Activated T-helper 2 cell treated with anti-CD3 and anti-CD28 coated beads, Interferon-gamma antibody, Interleukin-2, Interleukin-4, amounts not matched to agents 10 μg/mL and 5 μg/mL and 100 μg/mL, durations not matched to agents 14 hours and 24 hours and 36 hours (primary cell): ENCODE measurements at regions not wholly inside any gene's neighbourhood (a gene's known extent, or its start where the extent isn't known, plus 50 kb on each side); places are given as distances from the start of the nearest gene placed in this dataset.

Experiments used
- DNase-seq: peaks from one replicate; pipeline ENCODE4 v3.0.0; 2021; ENCODE audit warnings: low spot score
- H3K27ac Mint-ChIP-seq: one replicate; pipeline ENCODE4 v1.8.0; 2021; ENCODE audit warnings: mixed read lengths
- H3K27me3 Mint-ChIP-seq: one replicate; pipeline ENCODE4 v1.8.0; 2021; ENCODE audit warnings: low read depth, mixed read lengths
- H3K36me3 Mint-ChIP-seq: one replicate; pipeline ENCODE4 v1.8.0; 2021; ENCODE audit warnings: low read depth, mixed read lengths
- H3K4me1 Mint-ChIP-seq: one replicate; pipeline ENCODE4 v1.8.0; 2021; ENCODE audit warnings: low read depth, mixed read lengths
- H3K4me3 Mint-ChIP-seq: one replicate; pipeline ENCODE4 v1.8.0; 2021; ENCODE audit warnings: low read depth, mild to moderate bottlenecking, moderate library complexity, mixed read lengths
- H3K9me3 Mint-ChIP-seq: one replicate; pipeline ENCODE4 v1.8.0; 2021; ENCODE audit warnings: mixed read lengths
- intact Hi-C: fragments of 100-400 bp; cut with micrococcal nuclease; formaldehyde crosslinking; loops from one replicate; pipeline ENCODE4 v1.15.1; 2023

GRCh38 chr10:125397608-125398007 lies 237.2 kb upstream of the CTBP2 start:
- H3K27ac Mint-ChIP-seq: no peak overlapping the region
- no peak overlapping the region for H3K4me3 Mint-ChIP-seq
- intact Hi-C loops: no loop called here
- no peaks in the 10 kb centered on the region for H3K27me3 Mint-ChIP-seq
- DNase-seq: no peak
- H3K9me3 Mint-ChIP-seq: no peaks in the 10 kb centered on the region
- no peaks in the 10 kb centered on the region for H3K36me3 Mint-ChIP-seq
- no peaks in the 10 kb centered on the region for H3K4me1 Mint-ChIP-seq

GRCh38 chr10:125396676-125397075 lies 236.3 kb upstream of the CTBP2 start:
- Mint-ChIP-seq H3K4me1 (no peaks in the 10 kb centered on the region), H3K9me3 (no peaks in the 10 kb centered on the region), H3K27me3 (no peaks in the 10 kb centered on the region), H3K4me3 (no peak overlapping the region), H3K36me3 (no peaks in the 10 kb centered on the region), H3K27ac (no peak overlapping the region)
- intact Hi-C loops: no loop called here
- no peak for DNase-seq

- Mint-ChIP-seq H3K27me3 (no peaks in the 10 kb centered on the region), H3K9me3 (peaks cover 13% of the 10 kb centered on the region), H3K4me3 (no peak overlapping the region), H3K36me3 (no peaks in the 10 kb centered on the region), H3K27ac (no peak overlapping the region), H3K4me1 (no peaks in the 10 kb centered on the region)
- DNase-seq: no peak
- intact Hi-C loops: no loop called here
Observed at GRCh38 chr10:125392609-125393008, 232.2 kb upstream of the CTBP2 start.

GRCh38 chr10:125392154-125392553 lies 231.8 kb upstream of the CTBP2 start:
- intact Hi-C loops: no loop called here
- Mint-ChIP-seq H3K36me3 (no peaks in the 10 kb centered on the region), H3K27me3 (no peaks in the 10 kb centered on the region), H3K27ac (no peak overlapping the region), H3K4me3 (no peak overlapping the region), H3K9me3 (peaks cover 13% of the 10 kb centered on the region), H3K4me1 (no peaks in the 10 kb centered on the region)
- DNase-seq: no peak

GRCh38 chr10:125389648-125390047 lies 229.3 kb upstream of the CTBP2 start:
- Mint-ChIP-seq H3K36me3 (no peaks in the 10 kb centered on the region), H3K4me3 (no peak overlapping the region), H3K4me1 (no peaks in the 10 kb centered on the region), H3K9me3 (peaks cover 13% of the 10 kb centered on the region), H3K27ac (no peak overlapping the region), H3K27me3 (no peaks in the 10 kb centered on the region)
- no peak for DNase-seq
- intact Hi-C loops: no loop called here

- H3K27me3 Mint-ChIP-seq: no peaks in the 10 kb centered on the region
- no peak overlapping the region for H3K27ac Mint-ChIP-seq
- no peak overlapping the region for H3K4me3 Mint-ChIP-seq
- no peaks in the 10 kb centered on the region for H3K9me3 Mint-ChIP-seq
- H3K4me1 Mint-ChIP-seq: no peaks in the 10 kb centered on the region
- DNase-seq: no peak
- no peaks in the 10 kb centered on the region for H3K36me3 Mint-ChIP-seq
- intact Hi-C loops: no loop called here
Observed at GRCh38 chr10:125379592-125379991, 219.2 kb upstream of the CTBP2 start.

- Mint-ChIP-seq H3K4me3 (no peak overlapping the region), H3K9me3 (no peaks in the 10 kb centered on the region), H3K27me3 (no peaks in the 10 kb centered on the region), H3K27ac (no peak overlapping the region), H3K4me1 (no peaks in the 10 kb centered on the region), H3K36me3 (no peaks in the 10 kb centered on the region)
- intact Hi-C loops: no loop called here
- no peak for DNase-seq
Observed at GRCh38 chr10:125377368-125377767, 217.0 kb upstream of the CTBP2 start.

GRCh38 chr10:125375210-125375609 lies 214.8 kb upstream of the CTBP2 start:
- intact Hi-C loops: no loop called here
- DNase-seq: no peak
- Mint-ChIP-seq H3K27ac (no peak overlapping the region), H3K36me3 (no peaks in the 10 kb centered on the region), H3K4me3 (no peak overlapping the region), H3K9me3 (no peaks in the 10 kb centered on the region), H3K4me1 (no peaks in the 10 kb centered on the region), H3K27me3 (no peaks in the 10 kb centered on the region)

GRCh38 chr10:125373546-125373945 lies 213.2 kb upstream of the CTBP2 start:
- intact Hi-C loops: no loop called here
- no peaks in the 10 kb centered on the region for H3K27me3 Mint-ChIP-seq
- no peak for DNase-seq
- H3K27ac Mint-ChIP-seq: no peak overlapping the region
- no peaks in the 10 kb centered on the region for H3K4me1 Mint-ChIP-seq
- no peaks in the 10 kb centered on the region for H3K9me3 Mint-ChIP-seq
- no peak overlapping the region for H3K4me3 Mint-ChIP-seq
- no peaks in the 10 kb centered on the region for H3K36me3 Mint-ChIP-seq

GRCh38 chr10:125370578-125370977 lies 210.2 kb upstream of the CTBP2 start:
- no peak overlapping the region for H3K4me3 Mint-ChIP-seq
- H3K9me3 Mint-ChIP-seq: no peaks in the 10 kb centered on the region
- H3K4me1 Mint-ChIP-seq: no peaks in the 10 kb centered on the region
- H3K27ac Mint-ChIP-seq: no peak overlapping the region
- no peaks in the 10 kb centered on the region for H3K27me3 Mint-ChIP-seq
- no peak for DNase-seq
- intact Hi-C loops: no loop called here
- H3K36me3 Mint-ChIP-seq: no peaks in the 10 kb centered on the region

- H3K27me3 Mint-ChIP-seq: no peaks in the 10 kb centered on the region
- intact Hi-C loops: no loop called here
- no peak overlapping the region for H3K27ac Mint-ChIP-seq
- H3K36me3 Mint-ChIP-seq: no peaks in the 10 kb centered on the region
- no peaks in the 10 kb centered on the region for H3K4me1 Mint-ChIP-seq
- H3K4me3 Mint-ChIP-seq: no peak overlapping the region
- DNase-seq: no peak
- peaks cover 8% of the 10 kb centered on the region for H3K9me3 Mint-ChIP-seq
Observed at GRCh38 chr10:125369382-125370326, 209.3 kb upstream of the CTBP2 start.

GRCh38 chr10:125368146-125368545 lies 207.8 kb upstream of the CTBP2 start:
- peaks cover 12% of the 10 kb centered on the region for H3K9me3 Mint-ChIP-seq
- intact Hi-C loops: no loop called here
- no peak for DNase-seq
- no peak overlapping the region for H3K4me3 Mint-ChIP-seq
- H3K36me3 Mint-ChIP-seq: no peaks in the 10 kb centered on the region
- no peaks in the 10 kb centered on the region for H3K27me3 Mint-ChIP-seq
- H3K4me1 Mint-ChIP-seq: no peaks in the 10 kb centered on the region
- H3K27ac Mint-ChIP-seq: no peak overlapping the region

GRCh38 chr10:125363791-125364190 lies 203.4 kb upstream of the CTBP2 start:
- no peaks in the 10 kb centered on the region for H3K27me3 Mint-ChIP-seq

More at GRCh38 chr10:125363791-125364190, 203.4 kb upstream of the CTBP2 start:
- intact Hi-C loops: no loop called here
- Mint-ChIP-seq H3K27ac (no peak overlapping the region), H3K4me3 (no peak overlapping the region), H3K4me1 (no peaks in the 10 kb centered on the region), H3K36me3 (no peaks in the 10 kb centered on the region), H3K9me3 (peaks cover 16% of the 10 kb centered on the region)
- DNase-seq: no peak
